Right atrium auricular region (tissue), 2 donors: ENCODE measurements at regions not wholly inside any gene's neighbourhood (a gene's known extent, or its start where the extent isn't known, plus 50 kb on each side); places are given as distances from the start of the nearest gene placed in this dataset.
"Not testable (repeated sequence)": the region's sequence is repeated elsewhere in the genome, so short reads cannot be mapped to it uniquely, and the experiment has no call there.

Source experiments
- DNase-seq: peaks from one replicate; pipeline ENCODE4 v3.0.0-alpha.2; 2019; ENCODE audit warnings: low spot score
- H3K27ac ChIP-seq, 2 donors: fragments of 200-600 bp; sonication (generic); 1 replicate in 1 of 2; 2 replicates in 1 of 2; pipeline ENCODE4 v1.5.1; 2016 to 2019
- H3K27me3 ChIP-seq, 2 donors: fragments of 200-600 bp; sonication (generic); one replicate each; pipeline versions ENCODE4 v1.5.1 to v1.6.0; 2017 to 2019
- H3K36me3 ChIP-seq: fragments of 200-600 bp; sonication (generic); one replicate; pipeline ENCODE4 v1.5.1; 2016
- H3K4me1 ChIP-seq, 2 donors: fragments of 200-600 bp; sonication (generic); one replicate each; pipeline versions ENCODE4 v1.5.1 to v1.6.0; 2017 to 2019
- H3K4me3 ChIP-seq, 2 donors: fragments of 200-600 bp; sonication (generic); 1 replicate in 1 of 2; 2 replicates in 1 of 2; pipeline ENCODE4 v1.5.1; 2017 to 2019; ENCODE audit warnings: mild to moderate bottlenecking in 1 of 2, moderate library complexity in 1 of 2
- H3K9me3 ChIP-seq, 2 donors: fragments of 200-600 bp; sonication (generic); one replicate each; pipeline ENCODE4 v1.5.1; 2019
- TF ChIP-seq, protein P1 (sequence below), 2 donors: fragments of 200-600 bp; sonication (generic); IDR thresholded peaks; one replicate each; pipeline ENCODE4 v1.5.1; 2019; ENCODE audit warnings: antibody characterized with exemption in 2 of 2

- no peaks in the 10 kb centered on the region for H3K27me3 ChIP-seq
- H3K4me1 ChIP-seq: no peaks in the 10 kb centered on the region
- DNase-seq: no peak
- TF ChIP-seq, protein P1, sequence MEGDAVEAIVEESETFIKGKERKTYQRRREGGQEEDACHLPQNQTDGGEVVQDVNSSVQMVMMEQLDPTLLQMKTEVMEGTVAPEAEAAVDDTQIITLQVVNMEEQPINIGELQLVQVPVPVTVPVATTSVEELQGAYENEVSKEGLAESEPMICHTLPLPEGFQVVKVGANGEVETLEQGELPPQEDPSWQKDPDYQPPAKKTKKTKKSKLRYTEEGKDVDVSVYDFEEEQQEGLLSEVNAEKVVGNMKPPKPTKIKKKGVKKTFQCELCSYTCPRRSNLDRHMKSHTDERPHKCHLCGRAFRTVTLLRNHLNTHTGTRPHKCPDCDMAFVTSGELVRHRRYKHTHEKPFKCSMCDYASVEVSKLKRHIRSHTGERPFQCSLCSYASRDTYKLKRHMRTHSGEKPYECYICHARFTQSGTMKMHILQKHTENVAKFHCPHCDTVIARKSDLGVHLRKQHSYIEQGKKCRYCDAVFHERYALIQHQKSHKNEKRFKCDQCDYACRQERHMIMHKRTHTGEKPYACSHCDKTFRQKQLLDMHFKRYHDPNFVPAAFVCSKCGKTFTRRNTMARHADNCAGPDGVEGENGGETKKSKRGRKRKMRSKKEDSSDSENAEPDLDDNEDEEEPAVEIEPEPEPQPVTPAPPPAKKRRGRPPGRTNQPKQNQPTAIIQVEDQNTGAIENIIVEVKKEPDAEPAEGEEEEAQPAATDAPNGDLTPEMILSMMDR (IDR thresholded peaks at IDR 0.05): no peak
- H3K4me3 ChIP-seq: no peak overlapping the region
- no peaks in the 10 kb centered on the region for H3K36me3 ChIP-seq
- H3K27ac ChIP-seq: no peak overlapping the region
- H3K9me3 ChIP-seq: no peaks in the 10 kb centered on the region
Observed at GRCh38 chr6:890995-891394, 198.1 kb upstream of the EXOC2 start.

DNA sequence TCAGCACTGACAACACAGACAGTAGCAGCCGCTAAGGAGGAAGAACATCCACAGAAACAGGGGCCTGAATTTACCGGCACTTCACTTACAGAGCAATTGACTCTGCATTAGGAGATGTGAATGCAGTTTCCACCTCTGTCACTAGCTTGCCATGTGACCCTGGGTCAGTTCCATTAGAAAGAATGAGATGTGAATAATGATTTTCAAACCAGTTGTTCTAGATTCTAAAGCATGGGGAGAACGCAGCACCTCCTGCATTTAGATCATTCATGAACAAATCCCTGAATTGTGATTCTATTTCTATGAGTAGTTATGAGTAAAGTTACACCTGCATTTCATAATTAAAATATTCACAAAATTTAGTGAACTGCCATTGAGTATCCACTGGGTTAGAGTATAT lies 197.3 kb upstream of the EXOC2 start:
- Histone ChIP-seq H3K4me1 (no peaks in the 10 kb centered on the region), H3K4me3 (no peak overlapping the region), H3K9me3 (no peaks in the 10 kb centered on the region), H3K27ac (no peak overlapping the region), H3K27me3 (no peaks in the 10 kb centered on the region), H3K36me3 (no peaks in the 10 kb centered on the region)
- TF ChIP-seq, protein P1 (IDR thresholded peaks at IDR 0.05): no peak
- DNase-seq: no peak

- H3K4me1 ChIP-seq: no peaks in the 10 kb centered on the region
- H3K27me3 ChIP-seq: no peaks in the 10 kb centered on the region
- no peaks in the 10 kb centered on the region for H3K36me3 ChIP-seq
- no peak for DNase-seq
- no peaks in the 10 kb centered on the region for H3K9me3 ChIP-seq
- TF ChIP-seq, protein P1 (IDR thresholded peaks at IDR 0.05): no peak
- H3K27ac ChIP-seq: no peak overlapping the region
- no peak overlapping the region for H3K4me3 ChIP-seq
Observed at GRCh38 chr6:887583-888235, 194.8 kb upstream of the EXOC2 start.

DNA sequence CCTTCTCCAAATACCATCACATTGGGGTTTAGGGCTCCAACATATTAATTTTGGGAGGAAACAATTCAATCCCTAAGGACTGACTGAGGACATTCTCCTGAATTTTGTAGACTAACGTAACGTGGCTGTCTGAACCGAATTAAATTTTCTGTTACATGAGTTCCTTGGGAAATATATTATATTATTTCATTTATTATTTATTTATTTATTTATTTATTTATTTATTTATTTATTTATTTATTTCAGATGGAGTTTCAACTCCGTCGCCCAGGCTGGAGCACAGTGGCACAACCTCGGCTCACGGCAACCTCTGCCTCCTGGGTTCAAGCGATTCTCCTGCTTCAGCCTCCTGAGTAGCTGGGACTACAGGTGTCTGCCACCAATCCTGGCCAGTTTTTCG lies 193.2 kb upstream of the EXOC2 start:
- not testable (repeated sequence) for H3K27me3 ChIP-seq, H3K4me1 ChIP-seq, H3K27ac ChIP-seq

GRCh38 chr6:885051-885590 lies 192.2 kb upstream of the EXOC2 start:
- Histone ChIP-seq H3K27ac (no peak overlapping the region), H3K9me3 (no peaks in the 10 kb centered on the region), H3K4me1 (no peaks in the 10 kb centered on the region), H3K4me3 (no peak overlapping the region), H3K27me3 (no peaks in the 10 kb centered on the region), H3K36me3 (no peaks in the 10 kb centered on the region)
- TF ChIP-seq, protein P1 (IDR thresholded peaks at IDR 0.05): no peak
- no peak for DNase-seq

More for the DNA sequence above, 193.2 kb upstream of the EXOC2 start:
- not testable (repeated sequence) for H3K36me3 ChIP-seq, DNase-seq, H3K9me3 ChIP-seq, H3K4me3 ChIP-seq

DNA sequence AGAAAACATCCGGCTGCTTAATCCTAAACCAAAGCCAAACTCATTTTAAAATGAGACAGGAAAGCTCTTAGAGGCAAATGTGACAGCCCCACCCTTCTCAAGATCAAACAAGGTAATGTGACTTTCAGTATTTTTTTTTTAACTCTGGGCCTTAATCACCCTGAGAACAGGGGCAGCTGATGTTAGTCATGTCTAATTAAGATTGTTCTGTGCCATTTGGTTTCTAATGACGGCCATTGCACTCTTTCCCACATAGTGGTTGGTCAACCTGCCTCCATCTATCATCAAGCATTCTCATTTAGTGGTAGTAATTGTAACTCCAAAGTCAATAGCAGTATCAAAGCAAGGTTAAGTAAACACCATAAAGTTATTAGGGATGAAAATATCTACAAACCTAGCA lies 191.6 kb upstream of the EXOC2 start:
- H3K4me3 ChIP-seq: no peak overlapping the region
- no peaks in the 10 kb centered on the region for H3K36me3 ChIP-seq
- no peak overlapping the region for H3K27ac ChIP-seq
- TF ChIP-seq, protein P1 (IDR thresholded peaks at IDR 0.05): no peak
- no peak for DNase-seq
- H3K9me3 ChIP-seq: no peaks in the 10 kb centered on the region
- H3K27me3 ChIP-seq: no peaks in the 10 kb centered on the region
- H3K4me1 ChIP-seq: no peaks in the 10 kb centered on the region
